K562 (cell line): ENCODE measurements at regions not wholly inside any gene's neighbourhood (a gene's known extent, or its start where the extent isn't known, plus 50 kb on each side); places are given as distances from the start of the nearest gene placed in this dataset.

ENCODE experiments used
- CBX1 ChIP-seq: sonication (generic); IDR thresholded peaks from 2 replicates; pipeline ENCODE4 v1.6.1; 2016; ENCODE audit warnings: antibody characterized with exemption, low read depth, mild to moderate bottlenecking
- CTCF ChIP-seq, 3 experiments: IDR thresholded peaks in 2 of 3; conservative IDR thresholded peaks in 1 of 3; 2 replicates each; pipeline ENCODE4 v1.5.1; 2011 to 2012; ENCODE audit warnings: low read length in 3 of 3, mild to moderate bottlenecking in 3 of 3, control low read depth in 2 of 3, improper control_type of control experiment in 1 of 3, inconsistent platforms in 1 of 3, low read depth in 1 of 3, mixed read lengths in 1 of 3, moderate library complexity in 1 of 3; ENCODE audit not compliant: insufficient read depth in 2 of 3
- MAFG ChIP-seq: fragments of 450-650 bp; conservative IDR thresholded peaks from 2 replicates; pipeline ENCODE4 v1.6.1; 2016; ENCODE audit warnings: missing genetic modification characterization, missing compliant biosample characterization
- MAX ChIP-seq: sonication (generic); formaldehyde crosslinking; IDR thresholded peaks from 2 replicates; pipeline ENCODE4 v1.9.0; 2022; ENCODE audit warnings: mild to moderate bottlenecking, missing genetic modification reagents
- PKNOX1 ChIP-seq: fragments of 450-650 bp; IDR thresholded peaks from 2 replicates; pipeline ENCODE4 v1.6.1; 2016
- POLR3A ChIP-seq: IDR thresholded peaks from 2 replicates; pipeline ENCODE4 v1.6.1; 2011; ENCODE audit warnings: borderline replicate concordance, mild to moderate bottlenecking, moderate library complexity; ENCODE audit not compliant: insufficient read length, insufficient read depth; ENCODE audit errors: extremely low read depth
- ZNF212 ChIP-seq: fragments of 450-650 bp; formaldehyde crosslinking; IDR thresholded peaks from 2 replicates; pipeline ENCODE4 v1.4.0; 2020; ENCODE audit warnings: mild to moderate bottlenecking
- ZNF589 ChIP-seq: fragments of 200-800 bp; sonication (Bioruptor generic); IDR thresholded peaks from 2 replicates; pipeline ENCODE4 v1.6.1; 2016; ENCODE audit warnings: low read depth, missing genetic modification characterization, missing compliant biosample characterization

- TF ChIP-seq POLR3A: no peak
- no peak for TF ChIP-seq ZNF589 (CRISPR knock-in tag)
- no peak for TF ChIP-seq PKNOX1
- TF ChIP-seq CBX1: no peak
- no peak for TF ChIP-seq MAX (CRISPR knock-in tag)
- TF ChIP-seq ZNF212 (CRISPR knock-in tag): no peak
- no peak for TF ChIP-seq MAFG
- no peak for TF ChIP-seq CTCF (IDR thresholded peaks at IDR 0.05 in 2 of 3, conservative IDR thresholded peaks at IDR 0.05 in 1 of 3; ENCODE audit: insufficient read depth in 2 of 3, low read depth in 1 of 3, low read length in 3 of 3)
These were observed 374.2 kb downstream of the SETD4 start for GRCh38 chr21:35686156-35686555.
